H9 (cell line): ENCODE measurements at regions not wholly inside any gene's neighbourhood (a gene's known extent, or its start where the extent isn't known, plus 50 kb on each side); places are given as distances from the start of the nearest gene placed in this dataset.

Experiments used
- DNase-seq: peaks from one replicate; pipeline ENCODE4 v3.0.0-alpha.2; 2017
- H2AFZ ChIP-seq: one replicate; pipeline ENCODE4 v1.6.1; 2013; ENCODE audit warnings: mild to moderate bottlenecking, low read length, control low read depth, moderate library complexity
- H2AK5ac ChIP-seq: 2 replicates; pipeline ENCODE4 v1.6.1; 2013; ENCODE audit warnings: low read length, control low read depth, mixed read lengths; ENCODE audit not compliant: insufficient read length
- H2BK120ac ChIP-seq: one replicate; pipeline ENCODE4 v1.6.1; 2013; ENCODE audit warnings: low read depth, mild to moderate bottlenecking, low read length, control low read depth, inconsistent platforms; ENCODE audit not compliant: poor library complexity, severe bottlenecking
- H2BK12ac ChIP-seq: 2 replicates; pipeline ENCODE4 v1.6.1; 2013; ENCODE audit warnings: low read length, control low read depth, mixed read lengths, low read depth; ENCODE audit not compliant: insufficient read length
- H2BK15ac ChIP-seq: 2 replicates; pipeline ENCODE4 v1.6.1; 2013; ENCODE audit warnings: low read depth, low read length, control low read depth
- H2BK20ac ChIP-seq: one replicate; pipeline ENCODE4 v1.6.1; 2013; ENCODE audit warnings: low read depth, mild to moderate bottlenecking, low read length, control low read depth, inconsistent platforms; ENCODE audit not compliant: poor library complexity, severe bottlenecking
- H2BK5ac ChIP-seq: 2 replicates; pipeline ENCODE4 v1.6.1; 2013; ENCODE audit warnings: low read length, control low read depth, mixed read lengths; ENCODE audit not compliant: insufficient read length
- H3K14ac ChIP-seq: 2 replicates; pipeline ENCODE4 v1.6.1; 2013; ENCODE audit warnings: low read length, control low read depth; ENCODE audit not compliant: insufficient read depth
- H3K18ac ChIP-seq: 2 replicates; pipeline ENCODE4 v1.6.1; 2013; ENCODE audit warnings: low read depth, mild to moderate bottlenecking, mixed read lengths, low read length, control low read depth; ENCODE audit not compliant: insufficient read length
- H3K23ac ChIP-seq: 2 replicates; pipeline ENCODE4 v1.6.1; 2013; ENCODE audit warnings: low read length, control low read depth, mixed read lengths, low read depth; ENCODE audit not compliant: insufficient read length
- H3K23me2 ChIP-seq: 2 replicates; pipeline ENCODE4 v1.6.1; 2013; ENCODE audit warnings: low read depth, mild to moderate bottlenecking, mixed read lengths, low read length, control low read depth; ENCODE audit not compliant: insufficient read length, poor library complexity, severe bottlenecking
- H3K27ac ChIP-seq: 2 replicates; pipeline ENCODE4 v1.5.1; 2013; ENCODE audit warnings: low read length, control low read depth, mixed read lengths, low read depth; ENCODE audit not compliant: insufficient read length
- H3K27me3 ChIP-seq: 2 replicates; pipeline ENCODE4 v1.6.1; 2013; ENCODE audit warnings: low read length, control low read depth, inconsistent platforms; ENCODE audit not compliant: insufficient read depth
- H3K4ac ChIP-seq: 2 replicates; pipeline ENCODE4 v1.6.1; 2013; ENCODE audit warnings: low read depth, mild to moderate bottlenecking, control low read depth, inconsistent platforms, low read length, moderate library complexity
- H3K4me1 ChIP-seq: 2 replicates; pipeline ENCODE4 v1.6.1; 2013; ENCODE audit warnings: low read length, control low read depth, inconsistent platforms; ENCODE audit not compliant: insufficient read depth
- H3K4me2 ChIP-seq: 2 replicates; pipeline ENCODE4 v1.6.1; 2013; ENCODE audit warnings: low read length, control low read depth, mixed read lengths; ENCODE audit not compliant: insufficient read length, insufficient read depth
- H3K56ac ChIP-seq: 2 replicates; pipeline ENCODE4 v1.6.1; 2013; ENCODE audit warnings: low read depth, mild to moderate bottlenecking, mixed read lengths, low read length, control low read depth; ENCODE audit not compliant: insufficient read length
- H3K79me1 ChIP-seq: 2 replicates; pipeline ENCODE4 v1.6.1; 2013; ENCODE audit warnings: low read depth, mild to moderate bottlenecking, moderate library complexity, low read length, control low read depth, inconsistent platforms; ENCODE audit not compliant: insufficient read depth, poor library complexity, severe bottlenecking
- H3K79me2 ChIP-seq: 2 replicates; pipeline ENCODE4 v1.6.1; 2013; ENCODE audit warnings: low read length, control low read depth, inconsistent platforms; ENCODE audit not compliant: insufficient read depth
- H3K9ac ChIP-seq: 2 replicates; pipeline ENCODE4 v1.6.1; 2013; ENCODE audit warnings: low read length, control low read depth, mixed read lengths; ENCODE audit not compliant: insufficient read length; ENCODE audit errors: extremely low read depth
- H3K9me3 ChIP-seq: one replicate; pipeline ENCODE4 v1.6.1; 2013; ENCODE audit warnings: low read depth, low read length, inconsistent platforms; ENCODE audit not compliant: control insufficient read depth
- H3T11ph ChIP-seq: one replicate; pipeline ENCODE4 v1.6.1; 2013; ENCODE audit warnings: mild to moderate bottlenecking, low read length, control low read depth, inconsistent platforms
- H4K20me1 ChIP-seq: one replicate; pipeline ENCODE4 v1.6.1; 2013; ENCODE audit not compliant: control insufficient read depth, insufficient read length, insufficient read depth
- H4K5ac ChIP-seq: 2 replicates; pipeline ENCODE4 v1.6.1; 2013; ENCODE audit warnings: low read depth, mild to moderate bottlenecking, mixed read lengths, low read length, control low read depth; ENCODE audit not compliant: insufficient read length
- H4K8ac ChIP-seq: replicated peaks from 2 replicates; pipeline ENCODE4 v1.6.1; 2013; ENCODE audit warnings: low read length, control low read depth, mixed read lengths, low read depth; ENCODE audit not compliant: insufficient read length
- H4K91ac ChIP-seq: 2 replicates; pipeline ENCODE4 v1.6.1; 2013; ENCODE audit warnings: low read depth, mild to moderate bottlenecking, moderate library complexity, mixed read lengths, low read length, control low read depth; ENCODE audit not compliant: insufficient read length
- H3K27ac Mint-ChIP-seq, 3 experiments: 2 replicates in 2 of 3; 3 replicates in 1 of 3; pipeline ENCODE4 v1.8.0; 2020 to 2021; ENCODE audit warnings: mixed read lengths in 3 of 3, mild to moderate bottlenecking in 1 of 3, moderate library complexity in 1 of 3
- H3K27me3 Mint-ChIP-seq: 2 replicates; pipeline ENCODE4 v1.8.0; 2021; ENCODE audit warnings: low read depth, mild to moderate bottlenecking, moderate library complexity, mixed read lengths
- H3K36me3 Mint-ChIP-seq, 3 experiments: 2 replicates in 2 of 3; 3 replicates in 1 of 3; pipeline ENCODE4 v1.8.0; 2020 to 2021; ENCODE audit warnings: low read depth in 3 of 3, mixed read lengths in 3 of 3; ENCODE audit not compliant: insufficient read depth in 1 of 3
- H3K4me1 Mint-ChIP-seq, 2 experiments: 2 replicates each; pipeline ENCODE4 v1.8.0; 2020; ENCODE audit warnings: mixed read lengths in 2 of 2
- H3K4me3 Mint-ChIP-seq, 2 experiments: 2 replicates in 1 of 2; 3 replicates in 1 of 2; pipeline ENCODE4 v1.8.0; 2020 to 2021; ENCODE audit warnings: mild to moderate bottlenecking in 2 of 2, mixed read lengths in 2 of 2, moderate library complexity in 1 of 2
- H3K9me3 Mint-ChIP-seq, 2 experiments: 2 replicates in 1 of 2; 3 replicates in 1 of 2; pipeline ENCODE4 v1.8.0; 2020; ENCODE audit warnings: mild to moderate bottlenecking in 2 of 2, mixed read lengths in 2 of 2, moderate library complexity in 1 of 2
- WGBS: extraction: QIAGEN DNeasy Blood & Tissue Kit; methylation state at CpG from one replicate; pipeline ENCODE4 v1.1.7; 2013; ENCODE audit warnings: missing lambda C conversion rate, low lambda C conversion rate, mixed read lengths; ENCODE audit not compliant: insufficient read length; ENCODE audit errors: extremely low coverage; 5-methylcytosine and 5-hydroxymethylcytosine counted together
- TF ChIP-seq, protein P1 (sequence below): fragments of 200-600 bp; sonication (generic); conservative IDR thresholded peaks from 3 replicates; pipeline ENCODE4 v1.8.0; 2021; ENCODE audit warnings: antibody characterized with exemption, mild to moderate bottlenecking

DNA sequence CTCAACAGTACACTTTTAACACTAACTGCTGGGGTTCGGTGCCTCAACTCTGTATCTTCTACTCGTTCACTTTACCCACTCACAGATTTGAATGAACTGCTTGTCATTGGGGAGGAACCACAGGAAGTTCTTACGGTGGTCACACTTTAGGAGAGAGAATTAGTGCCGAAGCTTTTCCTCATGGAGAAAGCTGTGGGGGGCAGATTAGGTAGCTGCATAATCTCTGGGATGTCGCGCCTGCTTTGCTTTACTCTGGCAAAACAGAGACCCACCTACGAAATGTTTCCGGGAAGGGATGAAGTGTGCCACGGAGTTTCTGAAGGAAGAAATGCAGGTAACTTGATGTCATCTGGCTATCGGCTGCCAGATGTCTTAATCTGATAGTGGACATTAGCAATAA lies 949.7 kb upstream of the TENM3 start:
- peaks cover 0 to 3% (median 2%) of the 10 kb centered on the region in 3 experiments; a peak in 1 of 7 replicates for H3K36me3 Mint-ChIP-seq
- no peak for DNase-seq

More for the DNA sequence above, 949.7 kb upstream of the TENM3 start:
- Histone ChIP-seq H3K4me1 (no peaks in the 10 kb centered on the region; the same call in 1 of the 2 replicates), H2AFZ (no peak overlapping the region), H4K91ac (no peak overlapping the region), H3K9me3 (no peaks in the 10 kb centered on the region), H3K4ac (no peak overlapping the region), H3K9ac (no peak overlapping the region), H3K4me2 (no peak overlapping the region), H3K14ac (no peak overlapping the region), H3K23ac (no peak overlapping the region), H3K18ac (no peak overlapping the region), H3K23me2 (no peaks in the 10 kb centered on the region), H4K5ac (no peak overlapping the region), H2BK12ac (no peak overlapping the region), H3K79me1 (no peaks in the 10 kb centered on the region), H3K56ac (no peak overlapping the region), H3K27me3 (no peaks in the 10 kb centered on the region), H2BK120ac (no peak overlapping the region), H4K8ac (no peak overlapping the region), H2BK20ac (no peak overlapping the region), H2AK5ac (no peak overlapping the region), H4K20me1 (no peaks in the 10 kb centered on the region), H2BK15ac (no peak overlapping the region), H2BK5ac (no peak overlapping the region), H3T11ph (no peak overlapping the region), H3K79me2 (no peaks in the 10 kb centered on the region), H3K27ac (no peak overlapping the region)
- Mint-ChIP-seq H3K4me3 (no peak overlapping the region), H3K27ac (no peak overlapping the region), H3K9me3 (peaks cover 0 to 5% of the 10 kb centered on the region in 2 experiments; a peak in 3 of 5 replicates), H3K27me3 (no peaks in the 10 kb centered on the region), H3K4me1 (peaks cover 19 to 26% of the 10 kb centered on the region in 2 experiments)
- no CpG with 5 or more reads among the region's 10 CpGs for WGBS
- TF ChIP-seq, protein P1, sequence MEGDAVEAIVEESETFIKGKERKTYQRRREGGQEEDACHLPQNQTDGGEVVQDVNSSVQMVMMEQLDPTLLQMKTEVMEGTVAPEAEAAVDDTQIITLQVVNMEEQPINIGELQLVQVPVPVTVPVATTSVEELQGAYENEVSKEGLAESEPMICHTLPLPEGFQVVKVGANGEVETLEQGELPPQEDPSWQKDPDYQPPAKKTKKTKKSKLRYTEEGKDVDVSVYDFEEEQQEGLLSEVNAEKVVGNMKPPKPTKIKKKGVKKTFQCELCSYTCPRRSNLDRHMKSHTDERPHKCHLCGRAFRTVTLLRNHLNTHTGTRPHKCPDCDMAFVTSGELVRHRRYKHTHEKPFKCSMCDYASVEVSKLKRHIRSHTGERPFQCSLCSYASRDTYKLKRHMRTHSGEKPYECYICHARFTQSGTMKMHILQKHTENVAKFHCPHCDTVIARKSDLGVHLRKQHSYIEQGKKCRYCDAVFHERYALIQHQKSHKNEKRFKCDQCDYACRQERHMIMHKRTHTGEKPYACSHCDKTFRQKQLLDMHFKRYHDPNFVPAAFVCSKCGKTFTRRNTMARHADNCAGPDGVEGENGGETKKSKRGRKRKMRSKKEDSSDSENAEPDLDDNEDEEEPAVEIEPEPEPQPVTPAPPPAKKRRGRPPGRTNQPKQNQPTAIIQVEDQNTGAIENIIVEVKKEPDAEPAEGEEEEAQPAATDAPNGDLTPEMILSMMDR: no peak
